Mesothelial cell of epicardium (in vitro differentiated cells): ENCODE measurements at regions not wholly inside any gene's neighbourhood (a gene's known extent, or its start where the extent isn't known, plus 50 kb on each side); places are given as distances from the start of the nearest gene placed in this dataset.

ENCODE experiments used
- DNase-seq, 2 experiments: peaks; one replicate each; pipeline ENCODE4 v3.0.0; 2021; ENCODE audit warnings: low spot score in 2 of 2; ENCODE audit not compliant: unreplicated experiment in 2 of 2
- H3K27ac Mint-ChIP-seq: 2 replicates; pipeline ENCODE4 v1.8.0; 2021; ENCODE audit warnings: mixed read lengths
- H3K27me3 Mint-ChIP-seq: 2 replicates; pipeline ENCODE4 v1.8.0; 2021; ENCODE audit warnings: low read depth, mixed read lengths
- H3K36me3 Mint-ChIP-seq: 2 replicates; pipeline ENCODE4 v1.8.0; 2021; ENCODE audit warnings: mixed read lengths
- H3K4me1 Mint-ChIP-seq: 2 replicates; pipeline ENCODE4 v1.8.0; 2021; ENCODE audit warnings: mixed read lengths
- H3K4me3 Mint-ChIP-seq: 2 replicates; pipeline ENCODE4 v1.8.0; 2021; ENCODE audit warnings: mild to moderate bottlenecking, moderate library complexity, mixed read lengths
- H3K9me3 Mint-ChIP-seq: 2 replicates; pipeline ENCODE4 v1.8.0; 2021; ENCODE audit warnings: mixed read lengths
- TF ChIP-seq, protein P1 (sequence below): fragments of 200-600 bp; sonication (generic); IDR thresholded peaks from one replicate; pipeline ENCODE4 v1.5.0; 2021; ENCODE audit warnings: antibody characterized with exemption; ENCODE audit not compliant: unreplicated experiment

- H3K4me3 Mint-ChIP-seq, result no peak overlapping the region
- H3K4me1 Mint-ChIP-seq, result peaks cover 3% of the 10 kb centered on the region
- DNase-seq, result no peak
- H3K27ac Mint-ChIP-seq, result no peak overlapping the region
- peaks cover 30% of the 10 kb centered on the region for H3K27me3 Mint-ChIP-seq
- H3K9me3 Mint-ChIP-seq, result no peaks in the 10 kb centered on the region
- H3K36me3 Mint-ChIP-seq, result no peaks in the 10 kb centered on the region
- TF ChIP-seq, protein P1, sequence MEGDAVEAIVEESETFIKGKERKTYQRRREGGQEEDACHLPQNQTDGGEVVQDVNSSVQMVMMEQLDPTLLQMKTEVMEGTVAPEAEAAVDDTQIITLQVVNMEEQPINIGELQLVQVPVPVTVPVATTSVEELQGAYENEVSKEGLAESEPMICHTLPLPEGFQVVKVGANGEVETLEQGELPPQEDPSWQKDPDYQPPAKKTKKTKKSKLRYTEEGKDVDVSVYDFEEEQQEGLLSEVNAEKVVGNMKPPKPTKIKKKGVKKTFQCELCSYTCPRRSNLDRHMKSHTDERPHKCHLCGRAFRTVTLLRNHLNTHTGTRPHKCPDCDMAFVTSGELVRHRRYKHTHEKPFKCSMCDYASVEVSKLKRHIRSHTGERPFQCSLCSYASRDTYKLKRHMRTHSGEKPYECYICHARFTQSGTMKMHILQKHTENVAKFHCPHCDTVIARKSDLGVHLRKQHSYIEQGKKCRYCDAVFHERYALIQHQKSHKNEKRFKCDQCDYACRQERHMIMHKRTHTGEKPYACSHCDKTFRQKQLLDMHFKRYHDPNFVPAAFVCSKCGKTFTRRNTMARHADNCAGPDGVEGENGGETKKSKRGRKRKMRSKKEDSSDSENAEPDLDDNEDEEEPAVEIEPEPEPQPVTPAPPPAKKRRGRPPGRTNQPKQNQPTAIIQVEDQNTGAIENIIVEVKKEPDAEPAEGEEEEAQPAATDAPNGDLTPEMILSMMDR, result no peak
Measured at GRCh38 chr10:7474388-7474787, 63.6 kb upstream of the SFMBT2 start.

GRCh38 chr10:7473474-7473873 is 62.6 kb upstream of the SFMBT2 start:
- peaks cover 3% of the 10 kb centered on the region for H3K4me1 Mint-ChIP-seq
- H3K36me3 Mint-ChIP-seq, result no peaks in the 10 kb centered on the region
- H3K4me3 Mint-ChIP-seq, result no peak overlapping the region
- TF ChIP-seq, protein P1, result no peak
- no peak overlapping the region for H3K27ac Mint-ChIP-seq
- no peaks in the 10 kb centered on the region for H3K9me3 Mint-ChIP-seq
- no peak for DNase-seq
- peaks cover 37% of the 10 kb centered on the region for H3K27me3 Mint-ChIP-seq

DNA sequence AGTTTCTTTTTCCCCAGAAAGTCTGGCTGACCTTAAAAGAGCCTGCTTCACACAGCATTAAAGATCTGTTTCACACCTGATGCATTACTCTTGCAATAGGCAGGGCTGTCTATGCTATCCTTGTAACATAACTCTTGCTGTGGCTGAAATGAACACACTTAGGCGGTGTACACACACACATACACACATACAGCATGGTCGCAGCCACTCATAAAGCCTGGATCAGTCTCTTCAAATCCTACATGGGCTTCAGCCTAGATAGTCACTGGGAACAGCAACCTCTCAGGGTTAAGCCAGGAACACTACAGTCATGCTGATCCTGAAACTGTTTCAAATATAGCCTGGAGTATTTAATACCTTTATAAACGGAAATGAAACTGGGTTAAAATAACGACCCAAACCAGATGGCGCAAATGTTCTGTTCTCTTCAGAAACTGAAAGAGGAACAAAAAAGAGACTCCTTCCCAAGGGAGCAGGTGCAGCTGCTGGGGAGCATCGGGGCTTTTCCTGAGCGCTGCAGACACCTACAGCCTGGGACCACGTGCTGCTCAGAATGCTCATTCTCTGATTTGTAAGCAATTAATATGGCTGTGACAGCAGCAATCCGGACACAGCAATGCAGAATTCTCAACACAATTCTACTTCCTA is 61.0 kb upstream of the SFMBT2 start:
- H3K4me1 Mint-ChIP-seq, result peaks cover 3% of the 10 kb centered on the region
- TF ChIP-seq, protein P1, result no peak
- no peak overlapping the region for H3K27ac Mint-ChIP-seq
- H3K4me3 Mint-ChIP-seq, result no peak overlapping the region
- no peaks in the 10 kb centered on the region for H3K9me3 Mint-ChIP-seq
- H3K27me3 Mint-ChIP-seq, result peaks cover 43% of the 10 kb centered on the region
- DNase-seq, result no peak
- no peaks in the 10 kb centered on the region for H3K36me3 Mint-ChIP-seq

- H3K9me3 Mint-ChIP-seq, result no peaks in the 10 kb centered on the region
- H3K36me3 Mint-ChIP-seq, result no peaks in the 10 kb centered on the region
- DNase-seq, result no peak
- H3K4me3 Mint-ChIP-seq, result no peak overlapping the region
- no peak overlapping the region for H3K27ac Mint-ChIP-seq
- TF ChIP-seq, protein P1, result no peak
- peaks cover 50% of the 10 kb centered on the region for H3K27me3 Mint-ChIP-seq
- H3K4me1 Mint-ChIP-seq, result no peaks in the 10 kb centered on the region
Measured at GRCh38 chr10:7470371-7470770, 59.5 kb upstream of the SFMBT2 start.

DNA sequence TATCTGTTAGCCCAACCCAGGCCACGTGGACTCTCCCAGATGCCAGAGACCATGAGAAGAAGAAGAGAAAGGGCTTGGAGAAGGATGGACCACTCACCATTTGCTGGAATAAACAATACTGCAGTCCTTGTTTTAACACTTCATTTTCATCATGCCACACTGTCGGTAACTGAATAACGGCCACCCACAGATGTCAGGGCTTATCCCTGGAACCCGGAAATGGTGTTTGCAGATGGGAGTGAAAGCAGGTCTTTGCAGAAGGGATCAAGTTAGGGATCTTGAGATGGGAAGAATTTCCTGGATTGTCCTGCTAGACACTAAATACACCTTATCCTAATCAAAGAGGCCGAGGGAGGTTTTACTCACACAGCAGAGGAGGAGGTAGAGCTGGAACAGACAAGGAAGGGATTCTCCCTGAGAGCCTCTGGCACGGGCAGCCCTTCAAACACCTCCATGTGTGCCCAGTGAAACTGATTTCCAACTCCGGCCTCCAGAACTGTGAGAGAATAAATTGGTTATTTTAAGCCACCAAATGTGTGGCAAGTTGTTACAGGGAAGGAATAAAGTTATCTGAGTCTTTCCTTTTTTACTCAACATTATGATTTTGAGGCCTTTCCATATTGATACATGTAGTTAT is 56.3 kb upstream of the SFMBT2 start:
- no peaks in the 10 kb centered on the region for H3K4me1 Mint-ChIP-seq
- peaks cover 5% of the 10 kb centered on the region for H3K9me3 Mint-ChIP-seq
- no peak overlapping the region for H3K4me3 Mint-ChIP-seq
- no peak overlapping the region for H3K27ac Mint-ChIP-seq
- no peak for DNase-seq
- H3K36me3 Mint-ChIP-seq, result no peaks in the 10 kb centered on the region
- H3K27me3 Mint-ChIP-seq, result peaks cover 59% of the 10 kb centered on the region
- TF ChIP-seq, protein P1, result no peak
